GM18519 (cell line): ENCODE measurements at regions not wholly inside any gene's neighbourhood (a gene's known extent, or its start where the extent isn't known, plus 50 kb on each side); places are given as distances from the start of the nearest gene placed in this dataset.
"Not testable (repeated sequence)": the region's sequence is repeated elsewhere in the genome, so short reads cannot be mapped to it uniquely, and the experiment has no call there.

Experiments used
- ATAC-seq: cut with Tn5 transposase; IDR thresholded peaks from one replicate; pipeline ENCODE4 v1.9.1; 2021; ENCODE audit warnings: mild to moderate bottlenecking, moderate library complexity; ENCODE audit not compliant: unreplicated experiment, low FRiP score

- no peak for ATAC-seq
Measured at GRCh38 chrX:97995834-97996233, 1112.1 kb downstream of the RPA4 start.

GRCh38 chrX:98028691-98029090, 1145.0 kb downstream of the RPA4 start:
- no peak for ATAC-seq

GRCh38 chrX:98029861-98030260, 1146.2 kb downstream of the RPA4 start:
- no peak for ATAC-seq

GRCh38 chrX:98057176-98057575, 1173.5 kb downstream of the RPA4 start:
- no peak for ATAC-seq

- no peak for ATAC-seq
Measured at GRCh38 chrX:98065151-98065550, 1181.4 kb downstream of the RPA4 start.

- ATAC-seq: no peak
Measured at GRCh38 chrX:98067611-98068010, 1183.9 kb downstream of the RPA4 start.

- no peak for ATAC-seq
Measured at GRCh38 chrX:98068024-98068580, 1184.4 kb downstream of the RPA4 start.

- ATAC-seq: no peak
Measured at GRCh38 chrX:98071331-98071730, 1187.6 kb downstream of the RPA4 start.

- no peak for ATAC-seq
Measured at GRCh38 chrX:98077440-98077839, 1193.7 kb downstream of the RPA4 start.

GRCh38 chrX:98111684-98112083, 1228.0 kb downstream of the RPA4 start:
- no peak for ATAC-seq

- ATAC-seq: no peak
Measured at GRCh38 chrX:98114021-98114420, 1230.3 kb downstream of the RPA4 start.

- no peak for ATAC-seq
Measured at GRCh38 chrX:98141466-98141865, 1257.8 kb downstream of the RPA4 start.

GRCh38 chrX:98191003-98191402, 1307.3 kb downstream of the RPA4 start:
- ATAC-seq: no peak

- no peak for ATAC-seq
Measured at GRCh38 chrX:98194036-98194435, 1310.3 kb downstream of the RPA4 start.

GRCh38 chrX:98203800-98204199, 1320.1 kb downstream of the RPA4 start:
- no peak for ATAC-seq

- no peak for ATAC-seq
Measured at GRCh38 chrX:98207947-98208346, 1324.2 kb downstream of the RPA4 start.

GRCh38 chrX:98231003-98231402, 1347.3 kb downstream of the RPA4 start:
- ATAC-seq: no peak

GRCh38 chrX:98240061-98240460, 1356.4 kb downstream of the RPA4 start:
- ATAC-seq: not testable (repeated sequence)

GRCh38 chrX:98263135-98263534, 1379.4 kb downstream of the RPA4 start:
- ATAC-seq: no peak

- no peak for ATAC-seq
Measured at GRCh38 chrX:98289726-98290125, 1406.0 kb downstream of the RPA4 start.

- no peak for ATAC-seq
Measured at GRCh38 chrX:98294310-98294709, 1410.6 kb downstream of the RPA4 start.

- no peak for ATAC-seq
Measured at GRCh38 chrX:98296129-98296528, 1412.4 kb downstream of the RPA4 start.

- no peak for ATAC-seq
Measured at GRCh38 chrX:98299785-98300184, 1416.1 kb downstream of the RPA4 start.
